ENCODE measurements at regions not wholly inside any gene's neighbourhood (a gene's known extent, or its start where the extent isn't known, plus 50 kb on each side); places are given as distances from the start of the nearest gene placed in this dataset.

- POLR2A ChIA-PET (ENCODE audit: partially characterized antibody) = no interaction called here
- TF ChIP-seq JUND (IDR thresholded peaks at IDR 0.05; ENCODE audit: low read length) (no peak), POU5F1 (IDR thresholded peaks at IDR 0.05; ENCODE audit: low read depth, low read length) (no peak), YY1 (IDR thresholded peaks at IDR 0.05; ENCODE audit: low read depth, low read length) (no peak), SP4 (IDR thresholded peaks at IDR 0.05; ENCODE audit: low read length) (no peak), FOSL1 (IDR thresholded peaks at IDR 0.05; ENCODE audit: insufficient read depth, low read depth, low read length) (no peak), SIN3A (conservative IDR thresholded peaks at IDR 0.05 in 1 of 2, IDR thresholded peaks at IDR 0.05 in 1 of 2; ENCODE audit: low read depth in 1 of 2, low read length in 2 of 2) (no peak), CTCF (IDR thresholded peaks at IDR 0.05; ENCODE audit: control extremely low read depth in 1 of 3, insufficient read depth in 1 of 3, low read depth in 1 of 3, low read length in 3 of 3) (no peak), POLR2A (IDR thresholded peaks at IDR 0.05; ENCODE audit: control extremely low read depth in 1 of 2, low read depth in 2 of 2, low read length in 2 of 2) (no peak), CHD2 (IDR thresholded peaks at IDR 0.05; ENCODE audit: low read length) (no peak)
These were observed 490.0 kb downstream of the PCDH20 start for GRCh38 chr13:60925686-60926085.

More at GRCh38 chr13:60925686-60926085, 490.0 kb downstream of the PCDH20 start:
- no peak overlapping the region for H2BK20ac ChIP-seq (ENCODE audit: low read length)
- no peak for DNase-seq (ENCODE audit: low read depth in 1 of 2, low spot score in 2 of 2)
- H2AFZ ChIP-seq (ENCODE audit: low read length) = no peak overlapping the region
- H4K5ac ChIP-seq (ENCODE audit: insufficient read length, low read depth, low read length) = no peak overlapping the region
- H2AK5ac ChIP-seq (ENCODE audit: low read depth, low read length) = no peak overlapping the region
- no peaks in the 10 kb centered on the region for H4K20me1 ChIP-seq (replicated peaks in 1 of 2; ENCODE audit: control insufficient read depth in 1 of 2, insufficient read depth in 2 of 2, low read length in 2 of 2)
- H3K79me1 ChIP-seq (ENCODE audit: low read depth, low read length) = no peaks in the 10 kb centered on the region
- H3K4me1 ChIP-seq (replicated peaks in 1 of 4; ENCODE audit: control insufficient read depth in 3 of 4, insufficient read depth in 4 of 4, low read length in 3 of 4) = no peaks in the 10 kb centered on the region
- H3K23me2 ChIP-seq (ENCODE audit: low read depth, low read length) = no peaks in the 10 kb centered on the region
- no peaks in the 10 kb centered on the region for H3K27me3 ChIP-seq (replicated peaks in 1 of 4; ENCODE audit: control insufficient read depth in 3 of 4, extremely low read depth in 1 of 4, insufficient read depth in 3 of 4, low read length in 3 of 4)
- no peak overlapping the region for H4K8ac ChIP-seq (ENCODE audit: extremely low read depth, insufficient read depth, low read length)
- no peaks in the 10 kb centered on the region for H3K9me3 ChIP-seq (ENCODE audit: insufficient read depth in 2 of 2, low read depth in 1 of 2, low read length in 1 of 2)
- no peak overlapping the region for H3K14ac ChIP-seq (ENCODE audit: insufficient read length)
- no peak overlapping the region for H3K4me3 ChIP-seq (ENCODE audit: extremely low read depth in 1 of 4, insufficient read depth in 2 of 4, low read depth in 3 of 4, low read length in 4 of 4)
- no peaks in the 10 kb centered on the region for H3K79me2 ChIP-seq (ENCODE audit: control insufficient read depth in 1 of 2, insufficient read depth in 2 of 2, low read length in 2 of 2)
- no peak overlapping the region for H3K27ac ChIP-seq (ENCODE audit: low read depth, low read length)
- no peak overlapping the region for H3K56ac ChIP-seq (replicated peaks; ENCODE audit: insufficient read length, low read depth, low read length)
- 89% methylated on average over 3 of the region's 3 CpGs; no CpG with 5 or more reads in 1 of the 2 experiments for WGBS, 2 experiments (ENCODE audit: extremely low coverage in 1 of 2, insufficient coverage in 1 of 2, insufficient read length in 1 of 2, insufficient replicate concordance in 2 of 2, low coverage in 1 of 2, low lambda C conversion rate in 2 of 2, missing lambda C conversion rate in 1 of 2)
- H3K4ac ChIP-seq (replicated peaks; ENCODE audit: insufficient read length, low read depth, low read length) = no peak overlapping the region
- H3K23ac ChIP-seq (ENCODE audit: insufficient read length) = no peak overlapping the region
- H2BK5ac ChIP-seq (ENCODE audit: low read depth, low read length) = no peak overlapping the region
- CTCF ChIA-PET (ENCODE audit: partially characterized antibody) = interaction anchor here (1.1 to 1.5 kb wide), 2 partner anchors 23 to 955 kb away, joined by 3 to 5 read pairs; no protein-coding TSS in a partner anchor
- no peak overlapping the region for H3K4me2 ChIP-seq (ENCODE audit: insufficient read depth in 1 of 2, low read depth in 2 of 2, low read length in 2 of 2)
- H3K36me3 ChIP-seq (ENCODE audit: control insufficient read depth in 2 of 4, insufficient read depth in 4 of 4, low read length in 3 of 4) = no peaks in the 10 kb centered on the region
- no peak overlapping the region for H3K9ac ChIP-seq (replicated peaks in 1 of 4; ENCODE audit: extremely low read depth in 1 of 4, low read depth in 3 of 4, low read length in 3 of 4)
- FAIRE-seq = no peak
- no peak overlapping the region for H2BK12ac ChIP-seq (ENCODE audit: low read depth, low read length)
- no peak overlapping the region for H4K91ac ChIP-seq (replicated peaks; ENCODE audit: insufficient read length, low read length)
- no peak overlapping the region for H3K18ac ChIP-seq (ENCODE audit: extremely low read depth, low read length)
- no peak overlapping the region for H2BK15ac ChIP-seq (ENCODE audit: low read length)
- no peak overlapping the region for H2BK120ac ChIP-seq (replicated peaks; ENCODE audit: low read depth, low read length)
